RCC 7860 (cell line): ENCODE measurements at regions not wholly inside any gene's neighbourhood (a gene's known extent, or its start where the extent isn't known, plus 50 kb on each side); places are given as distances from the start of the nearest gene placed in this dataset.

Source experiments
- DNase-seq: peaks from one replicate; pipeline ENCODE4 v3.0.0-alpha.2; 2015; ENCODE audit warnings: low spot score
- FAIRE-seq: peaks from 2 replicates; lab custom pipeline; 2012; peaks lifted over from hg19 to GRCh38; lab: Jason Lieb, UNC

GRCh38 chr6:91366781-91367180 lies 779.9 kb upstream of the MAP3K7 start:
- FAIRE-seq, result no peak
- DNase-seq, result no peak

- no peak for DNase-seq
- no peak for FAIRE-seq
Measured at GRCh38 chr6:91358986-91359385, 772.1 kb upstream of the MAP3K7 start.

DNA sequence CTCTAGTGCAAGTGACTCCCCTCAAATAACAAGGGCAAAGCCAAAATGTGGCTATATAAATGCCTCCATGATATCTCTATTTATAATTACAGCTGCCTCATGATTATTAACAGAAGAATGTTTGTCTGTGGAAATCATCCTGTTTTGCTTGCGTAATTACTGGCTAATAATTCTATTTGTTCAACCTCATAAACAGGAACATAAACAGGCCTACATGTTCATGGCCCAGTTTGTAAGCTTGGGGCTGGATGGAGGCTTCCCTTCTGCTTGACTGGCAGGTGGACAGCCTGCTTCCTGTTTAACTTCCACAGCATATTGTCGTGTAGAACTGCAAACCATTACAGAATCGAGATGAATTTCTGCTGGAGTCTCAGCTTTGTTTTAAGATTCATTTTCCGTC lies 766.0 kb upstream of the MAP3K7 start:
- DNase-seq (no peak), FAIRE-seq (no peak)

DNA sequence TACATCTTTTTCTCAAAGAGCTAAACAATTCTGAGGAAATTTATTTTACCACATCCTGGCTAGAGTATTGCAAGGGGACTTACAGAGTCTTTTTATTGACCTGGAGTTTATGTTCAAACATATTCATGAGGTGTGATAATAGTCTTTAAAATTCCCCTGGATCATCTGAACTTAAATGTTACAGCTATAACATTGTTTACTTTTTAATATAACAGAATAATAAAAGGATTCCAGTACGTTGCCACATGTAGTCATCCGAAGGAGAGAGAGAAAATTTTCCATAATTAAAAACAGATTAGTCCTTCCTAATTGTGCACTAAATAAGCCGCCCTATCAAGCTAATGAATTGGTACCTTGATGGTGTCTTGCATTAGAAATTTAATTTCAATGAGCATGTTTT lies 765.4 kb upstream of the MAP3K7 start:
- no peak for FAIRE-seq
- DNase-seq, result no peak

DNA sequence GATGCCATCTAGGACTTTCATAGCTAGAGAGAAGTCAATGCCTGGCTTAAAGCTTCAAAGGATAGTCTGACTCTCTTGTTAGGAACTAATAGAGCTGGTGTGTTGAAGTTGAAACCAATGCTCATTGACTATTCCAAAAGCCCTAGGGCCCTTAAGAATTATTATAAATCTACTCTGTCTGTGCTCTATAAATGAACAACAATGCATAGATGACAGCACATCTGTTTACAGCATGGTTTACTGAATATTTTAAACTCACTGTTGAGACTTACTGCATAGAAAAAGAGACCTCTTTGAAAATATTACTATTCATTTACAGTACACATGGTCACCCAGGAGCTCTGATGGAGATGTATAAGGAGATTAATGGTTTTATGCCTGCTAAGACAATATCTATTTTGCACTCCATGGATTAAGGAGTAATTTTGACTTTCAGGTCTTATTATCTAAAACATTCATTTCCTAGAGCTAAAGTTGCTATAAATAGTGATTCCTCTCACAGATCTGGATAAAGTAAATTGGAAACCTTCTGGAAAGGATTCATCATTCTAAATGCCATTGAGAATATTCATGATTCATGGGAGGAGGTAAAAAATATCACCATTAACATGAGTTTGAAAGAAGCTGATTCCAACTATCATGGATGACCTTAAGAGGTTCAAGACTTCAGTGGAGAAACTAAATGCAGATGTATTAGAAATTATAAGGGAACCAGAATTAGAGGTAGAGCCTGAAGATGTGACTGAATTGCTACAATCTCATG lies 763.5 kb upstream of the MAP3K7 start:
- no peak for FAIRE-seq
- DNase-seq, result no peak

DNA sequence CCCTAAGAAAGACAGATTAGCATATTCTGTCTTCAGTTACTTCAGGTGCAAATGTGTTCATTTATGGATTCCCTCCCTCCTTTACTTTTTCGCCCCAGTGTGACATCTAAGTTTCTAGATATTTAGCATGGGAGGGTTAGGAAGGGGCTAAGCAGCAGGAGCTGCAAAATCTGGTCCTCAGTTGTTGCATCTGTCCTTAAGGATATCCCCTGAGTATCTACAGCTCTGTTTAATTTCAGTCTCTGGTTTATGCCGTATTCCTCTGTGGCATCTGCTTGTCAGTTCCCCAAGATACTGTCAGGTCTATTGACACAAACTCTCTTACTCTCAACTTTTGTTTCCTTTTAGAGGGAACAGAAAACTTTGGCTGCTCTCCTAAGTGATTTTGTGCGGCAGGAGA lies 754.6 kb upstream of the MAP3K7 start:
- no peak for DNase-seq
- FAIRE-seq, result no peak

GRCh38 chr6:91340896-91341395 lies 754.1 kb upstream of the MAP3K7 start:
- FAIRE-seq, result no peak
- no peak for DNase-seq

DNA sequence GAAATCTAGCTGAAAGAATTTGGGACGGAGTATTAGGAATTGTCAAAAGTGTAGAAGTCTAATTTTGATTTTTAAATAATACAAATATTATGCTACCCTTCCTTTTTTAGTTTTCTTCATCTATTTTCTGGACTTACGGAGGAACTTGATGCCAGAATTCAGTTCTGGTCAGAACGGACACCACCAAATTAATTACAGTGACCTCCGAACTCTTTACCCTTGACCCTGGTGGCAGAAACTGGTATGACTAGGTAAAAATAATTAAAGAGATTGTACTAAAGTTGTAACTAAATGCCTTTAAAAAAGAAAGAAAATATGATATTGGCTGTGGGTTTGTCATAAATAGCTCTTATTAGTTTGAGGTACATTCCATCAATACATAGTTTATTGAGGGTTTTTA lies 751.1 kb upstream of the MAP3K7 start:
- FAIRE-seq (no peak), DNase-seq (no peak)

DNA sequence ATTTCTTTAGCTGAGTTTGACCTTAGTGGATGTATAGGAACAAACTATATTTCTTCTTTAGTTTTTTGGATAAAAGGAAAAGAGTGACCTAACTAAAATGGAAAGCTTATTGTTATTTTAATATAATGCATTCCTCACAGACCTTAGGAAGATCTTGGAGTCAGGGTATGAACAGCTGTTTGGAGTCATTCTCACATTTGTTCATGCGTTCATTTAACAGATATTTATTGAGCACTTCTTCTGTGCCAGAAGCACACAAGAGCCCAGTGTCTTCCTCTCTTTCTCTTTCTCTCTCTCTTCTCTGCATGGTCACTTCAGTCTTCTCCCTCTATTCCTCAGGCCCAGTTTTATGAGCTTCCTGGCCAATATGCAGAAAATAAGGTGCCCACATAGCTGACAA lies 744.0 kb upstream of the MAP3K7 start:
- no peak for FAIRE-seq
- DNase-seq, result no peak

DNA sequence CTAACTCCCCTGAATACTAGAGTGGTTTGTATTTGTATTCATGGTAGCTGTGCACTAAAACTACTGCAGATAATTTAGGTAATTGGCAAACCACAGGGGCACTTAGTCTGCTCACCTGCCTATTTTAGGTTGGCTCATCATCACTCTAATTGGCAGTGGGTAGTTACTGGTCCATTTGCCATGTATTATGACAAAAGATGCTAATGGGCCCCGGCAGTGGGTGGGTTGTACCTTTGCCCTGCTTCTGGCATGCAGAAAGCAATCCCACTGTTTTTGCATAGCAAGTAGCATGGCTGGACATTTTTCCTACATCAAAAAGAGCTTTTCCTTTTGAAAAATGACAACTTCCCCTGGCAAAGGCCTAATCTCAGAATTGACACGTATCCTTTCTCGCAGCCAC lies 741.4 kb upstream of the MAP3K7 start:
- FAIRE-seq (no peak), DNase-seq (no peak)

DNA sequence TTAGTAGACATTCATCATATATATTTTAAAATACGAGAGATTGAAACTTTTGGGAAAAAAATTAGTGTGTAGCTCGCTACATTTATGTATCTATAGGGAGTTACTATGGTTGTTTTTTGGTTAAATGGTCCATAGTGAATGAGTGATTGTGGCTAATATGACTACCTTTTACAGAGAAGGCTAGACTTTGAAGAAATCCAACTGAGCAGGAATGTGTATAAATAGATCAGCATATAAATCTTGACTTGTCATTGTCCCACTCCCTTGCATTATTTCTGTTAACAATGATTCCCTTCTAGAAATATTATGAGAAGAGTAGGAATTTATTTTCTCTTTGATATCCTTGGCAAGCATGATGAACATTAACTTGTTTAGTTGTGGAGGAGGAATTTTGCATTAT lies 737.8 kb upstream of the MAP3K7 start:
- no peak for DNase-seq
- no peak for FAIRE-seq

- FAIRE-seq (no peak), DNase-seq (no peak)
Measured at GRCh38 chr6:91317984-91318383, 731.1 kb upstream of the MAP3K7 start.

DNA sequence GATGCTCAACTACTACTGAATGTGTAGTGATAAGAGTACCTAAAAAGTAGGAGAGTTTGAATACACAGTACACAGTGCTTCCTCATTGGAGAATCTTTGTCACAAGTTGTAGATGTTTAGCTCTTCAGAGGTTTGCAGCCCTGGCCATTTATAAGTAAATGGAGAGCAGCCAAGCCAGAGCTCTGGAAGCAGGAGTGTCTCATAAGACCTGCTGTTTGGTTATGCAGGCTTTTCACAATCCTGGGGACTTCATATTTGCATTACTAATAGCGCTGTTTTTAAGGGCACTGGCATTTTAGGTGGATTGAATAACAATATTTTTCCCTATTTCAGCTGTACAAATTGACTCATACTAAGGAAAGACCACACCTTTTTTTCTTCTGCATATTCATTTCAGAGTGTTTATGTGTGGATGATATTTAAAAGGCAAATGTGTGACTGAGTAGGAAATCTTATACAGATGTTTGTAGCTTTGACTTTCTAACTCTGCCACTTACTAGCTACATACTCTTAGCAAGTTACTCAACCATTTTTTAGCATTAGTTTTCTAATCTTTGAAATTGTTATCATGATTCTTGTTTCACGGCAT lies 730.5 kb upstream of the MAP3K7 start:
- DNase-seq (no peak), FAIRE-seq (no peak)

DNA sequence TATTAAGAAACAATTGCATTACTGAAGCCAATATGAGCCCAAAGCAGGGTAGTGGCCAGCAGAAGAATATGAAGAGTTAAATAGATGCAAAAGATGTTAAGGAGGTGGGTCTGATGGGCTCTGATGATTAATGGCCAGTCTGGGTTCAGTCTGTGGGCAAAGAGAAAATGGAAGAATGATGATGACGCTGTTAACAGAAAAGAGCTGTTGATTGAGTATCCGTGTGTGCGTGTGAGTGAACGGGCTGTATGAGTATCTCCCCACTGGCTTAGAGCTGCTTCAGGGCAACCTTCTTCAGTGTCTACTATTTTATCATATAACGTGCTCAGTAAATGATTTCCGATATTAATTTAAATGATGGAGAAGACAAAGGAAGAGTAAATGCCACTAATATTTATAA lies 723.3 kb upstream of the MAP3K7 start:
- no peak for DNase-seq

GRCh38 chr6:91305755-91306154 lies 718.9 kb upstream of the MAP3K7 start:
- FAIRE-seq (no peak), DNase-seq (no peak)

More for the DNA sequence above, 723.3 kb upstream of the MAP3K7 start:
- FAIRE-seq, result no peak

GRCh38 chr6:91304521-91304920 lies 717.6 kb upstream of the MAP3K7 start:
- FAIRE-seq (no peak), DNase-seq (no peak)

GRCh38 chr6:91303326-91303725 lies 716.5 kb upstream of the MAP3K7 start:
- FAIRE-seq (no peak), DNase-seq (no peak)

DNA sequence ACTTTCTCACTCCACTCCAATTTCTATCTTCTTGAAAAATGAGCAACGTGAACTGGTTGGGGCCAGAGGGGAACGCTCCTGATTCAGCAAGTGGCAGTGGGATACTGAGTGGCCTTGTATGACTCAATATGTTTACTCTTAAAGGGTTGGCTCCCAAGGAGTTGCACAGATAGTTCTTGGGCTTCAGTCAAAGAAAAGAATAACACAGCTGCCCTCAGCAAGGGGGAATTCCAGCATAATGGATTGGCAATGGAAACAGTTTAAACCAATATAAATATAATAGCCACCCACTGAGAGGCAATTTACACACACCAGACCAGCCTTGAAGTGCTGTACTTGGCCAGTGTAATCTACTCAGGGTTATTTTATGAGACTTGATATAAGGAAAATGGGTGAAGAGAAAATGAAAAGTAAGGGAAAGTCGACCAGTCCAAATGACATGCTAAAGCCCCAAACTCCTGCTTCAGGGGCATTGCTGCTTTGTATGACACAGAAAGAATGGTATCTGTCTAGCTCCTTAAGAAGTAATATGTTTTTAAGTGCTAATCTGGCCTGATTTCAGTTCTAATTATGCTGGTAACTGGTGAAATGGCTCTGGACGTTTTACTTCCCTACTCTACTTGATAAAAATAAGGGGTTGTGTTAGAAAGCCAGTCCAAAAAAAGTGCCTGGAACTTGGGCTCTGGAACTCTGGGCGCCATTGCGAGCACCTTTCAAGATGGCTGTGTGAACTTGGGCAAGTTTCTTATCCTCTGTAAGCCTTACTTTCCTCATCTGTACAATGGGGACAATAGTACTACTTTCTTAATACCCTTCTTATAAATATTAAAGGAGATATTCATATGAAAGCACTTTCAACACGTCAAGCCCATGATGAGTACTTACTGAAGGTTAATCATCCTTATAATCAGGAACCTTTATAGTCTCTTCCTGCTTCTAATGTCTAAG lies 712.9 kb upstream of the MAP3K7 start:
- DNase-seq (no peak), FAIRE-seq (no peak)

- FAIRE-seq (no peak), DNase-seq (no peak)
Measured at GRCh38 chr6:91298543-91299145, 711.8 kb upstream of the MAP3K7 start.

- no peak for DNase-seq
Measured at GRCh38 chr6:91293395-91293794, 706.5 kb upstream of the MAP3K7 start.

DNA sequence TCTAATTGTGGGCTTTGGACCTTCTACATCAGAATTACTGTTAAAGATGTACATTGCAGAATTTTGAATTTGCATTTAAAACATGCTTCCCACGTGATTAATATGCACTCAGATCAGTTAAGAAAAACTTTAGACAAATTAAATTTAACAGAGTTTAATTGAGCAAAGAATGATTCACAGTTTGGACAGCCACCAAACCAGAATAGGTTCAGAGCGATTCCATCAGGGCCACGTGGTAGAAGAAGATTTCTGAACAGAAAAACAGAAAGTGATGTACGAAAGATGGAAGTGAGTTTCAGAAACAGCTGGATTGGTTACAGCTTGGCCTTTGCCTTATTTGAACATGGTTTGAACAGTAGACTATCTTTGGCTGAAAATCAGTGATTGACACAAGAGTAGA lies 704.2 kb upstream of the MAP3K7 start:
- FAIRE-seq (no peak), DNase-seq (no peak)

More at GRCh38 chr6:91293395-91293794, 706.5 kb upstream of the MAP3K7 start:
- FAIRE-seq, result no peak
